ENCODE measurements at regions not wholly inside any gene's neighbourhood (a gene's known extent, or its start where the extent isn't known, plus 50 kb on each side); places are given as distances from the start of the nearest gene placed in this dataset.

GRCh38 chr21:27094184-27094948 lies 127.5 kb upstream of the ADAMTS5 start:
- peaks cover 6% of the 10 kb centered on the region for H3K9me3 Mint-ChIP-seq (ENCODE audit: insufficient read depth)
- no peaks in the 10 kb centered on the region for H4K20me1 ChIP-seq (ENCODE audit: control insufficient read depth, insufficient read depth, low read length, poor library complexity, severe bottlenecking)
- no peak overlapping the region for H3K4me3 Mint-ChIP-seq
- H3K36me3 ChIP-seq (replicated peaks in 1 of 2; ENCODE audit: control extremely low read depth in 1 of 2, control insufficient read depth in 1 of 2, extremely low read depth in 1 of 2, insufficient read depth in 2 of 2, low read length in 1 of 2) = no peaks in the 10 kb centered on the region
- ChIA-PET CTCF (no interaction called here), POLR2A (no interaction called here)
- no peak for ATAC-seq (ENCODE audit: low read depth)
- no peak overlapping the region for H3K4me2 ChIP-seq (replicated peaks; ENCODE audit: low read depth, low read length, poor library complexity, severe bottlenecking)
- intact Hi-C loops (cut with micrococcal nuclease) = no loop called here
- no peak overlapping the region for H2AFZ ChIP-seq (ENCODE audit: insufficient read depth, low read depth, low read length, poor library complexity, severe bottlenecking)
- H3K4me3 ChIP-seq (ENCODE audit: control extremely low read depth in 1 of 5, extremely low read depth in 1 of 5, insufficient read depth in 1 of 5, low read depth in 2 of 5, low read length in 4 of 5) = no peak overlapping the region
- WGBS (ENCODE audit: insufficient coverage) = 83% methylated on average over 2 of the region's 5 CpGs
- no peaks in the 10 kb centered on the region for H3K4me1 Mint-ChIP-seq
- no peaks in the 10 kb centered on the region for H3K9me3 ChIP-seq (ENCODE audit: control extremely low read depth in 1 of 3, control insufficient read depth in 2 of 3, insufficient read depth in 1 of 3, low read length in 2 of 3)
- DNase-seq = no peak
- no peak for TF ChIP-seq EZH2 (IDR thresholded peaks at IDR 0.05; ENCODE audit: borderline replicate concordance, insufficient read depth, low read depth, low read length, poor library complexity, severe bottlenecking)
- no peak for TF ChIP-seq CTCF (IDR thresholded peaks at IDR 0.05)
- H3K4me1 ChIP-seq (ENCODE audit: control insufficient read depth in 2 of 2, insufficient read depth in 2 of 2, low read length in 2 of 2) = no peaks in the 10 kb centered on the region
- H3K9ac ChIP-seq (ENCODE audit: low read length) = no peak overlapping the region
- no peaks in the 10 kb centered on the region for H3K79me2 ChIP-seq (ENCODE audit: control insufficient read depth, insufficient read depth, low read length)
- no peak overlapping the region for H3K27ac ChIP-seq (ENCODE audit: low read length in 2 of 2)
- no peaks in the 10 kb centered on the region for H3K27me3 Mint-ChIP-seq
- no peaks in the 10 kb centered on the region for H3K27me3 ChIP-seq (replicated peaks in 1 of 4; ENCODE audit: control extremely low read depth in 1 of 4, control insufficient read depth in 3 of 4, insufficient read depth in 4 of 4, low read length in 3 of 4)
- H3K27ac Mint-ChIP-seq = no peak overlapping the region

GRCh38 chr21:27086630-27087029 lies 119.7 kb upstream of the ADAMTS5 start:
- no peaks in the 10 kb centered on the region for H3K4me1 ChIP-seq (ENCODE audit: control insufficient read depth in 2 of 2, insufficient read depth in 2 of 2, low read length in 2 of 2)
- Mint-ChIP-seq H3K27ac (no peak overlapping the region), H3K4me1 (no peaks in the 10 kb centered on the region), H3K9me3 (ENCODE audit: insufficient read depth) (peaks cover 7% of the 10 kb centered on the region), H3K27me3 (no peaks in the 10 kb centered on the region), H3K4me3 (no peak overlapping the region)
- TF ChIP-seq EZH2 (IDR thresholded peaks at IDR 0.05; ENCODE audit: borderline replicate concordance, insufficient read depth, low read depth, low read length, poor library complexity, severe bottlenecking) (no peak), CTCF (IDR thresholded peaks at IDR 0.05) (no peak)
- ATAC-seq (ENCODE audit: low read depth) (no peak), DNase-seq (no peak)
- H2AFZ ChIP-seq (ENCODE audit: insufficient read depth, low read depth, low read length, poor library complexity, severe bottlenecking) = no peak overlapping the region
- no peak overlapping the region for H3K4me3 ChIP-seq (ENCODE audit: control extremely low read depth in 1 of 5, extremely low read depth in 1 of 5, insufficient read depth in 1 of 5, low read depth in 2 of 5, low read length in 4 of 5)
- no peak overlapping the region for H3K4me2 ChIP-seq (replicated peaks; ENCODE audit: low read depth, low read length, poor library complexity, severe bottlenecking)
- ChIA-PET CTCF (no interaction called here), POLR2A (no interaction called here)
- intact Hi-C loops (cut with micrococcal nuclease) = no loop called here
- H3K9me3 ChIP-seq (ENCODE audit: control extremely low read depth in 1 of 3, control insufficient read depth in 2 of 3, insufficient read depth in 1 of 3, low read length in 2 of 3) = peaks cover 0 to 2% (median 1%) of the 10 kb centered on the region in 3 donors
- WGBS (ENCODE audit: insufficient coverage) = no CpG with 5 or more reads among the region's 2 CpGs
- no peak overlapping the region for H3K27ac ChIP-seq (ENCODE audit: low read length in 2 of 2)
- H3K36me3 ChIP-seq (replicated peaks in 1 of 2; ENCODE audit: control extremely low read depth in 1 of 2, control insufficient read depth in 1 of 2, extremely low read depth in 1 of 2, insufficient read depth in 2 of 2, low read length in 1 of 2) = no peaks in the 10 kb centered on the region
- no peaks in the 10 kb centered on the region for H4K20me1 ChIP-seq (ENCODE audit: control insufficient read depth, insufficient read depth, low read length, poor library complexity, severe bottlenecking)
- no peaks in the 10 kb centered on the region for H3K27me3 ChIP-seq (replicated peaks in 1 of 4; ENCODE audit: control extremely low read depth in 1 of 4, control insufficient read depth in 3 of 4, insufficient read depth in 4 of 4, low read length in 3 of 4)
- no peaks in the 10 kb centered on the region for H3K79me2 ChIP-seq (ENCODE audit: control insufficient read depth, insufficient read depth, low read length)
- H3K9ac ChIP-seq (ENCODE audit: low read length) = no peak overlapping the region
